Stimulated activated CD4-positive, alpha-beta T cell treated with anti-CD3 and anti-CD28 coated beads, Interleukin-4, amount 100 ng/mL, for 48 hours (primary cell): ENCODE measurements at regions not wholly inside any gene's neighbourhood (a gene's known extent, or its start where the extent isn't known, plus 50 kb on each side); places are given as distances from the start of the nearest gene placed in this dataset.

Experiments used
- DNase-seq, 2 donors: peaks; one replicate each; pipeline ENCODE4 v3.0.0-alpha.2; 2020; ENCODE audit warnings: low read depth in 2 of 2

GRCh38 chr2:79355569-79355968 lies 157.3 kb upstream of the CTNNA2 start:
- no peak for DNase-seq

- no peak for DNase-seq
These were observed 167.9 kb upstream of the REG3A start for GRCh38 chr2:79327460-79327859.

- DNase-seq, result no peak
These were observed 161.3 kb upstream of the REG3A start for GRCh38 chr2:79320871-79321270.

- no peak for DNase-seq
These were observed 135.4 kb upstream of the REG3A start for GRCh38 chr2:79294994-79295393.

GRCh38 chr2:79292958-79293315 lies 133.4 kb upstream of the REG3A start:
- no peak for DNase-seq

GRCh38 chr2:79292239-79292957 lies 132.8 kb upstream of the REG3A start:
- no peak for DNase-seq

- no peak for DNase-seq
These were observed 116.3 kb upstream of the REG3A start for GRCh38 chr2:79275863-79276262.

- DNase-seq, result no peak
These were observed 115.6 kb upstream of the REG3A start for GRCh38 chr2:79275197-79275596.

- DNase-seq, result no peak
These were observed 113.1 kb upstream of the REG3A start for GRCh38 chr2:79272616-79273015.

- DNase-seq, result no peak
These were observed 111.9 kb upstream of the REG3A start for GRCh38 chr2:79271456-79271855.

GRCh38 chr2:79260848-79261247 lies 101.3 kb upstream of the REG3A start:
- no peak for DNase-seq

GRCh38 chr2:79259959-79260358 lies 100.4 kb upstream of the REG3A start:
- no peak for DNase-seq

- no peak for DNase-seq
These were observed 99.7 kb upstream of the REG3A start for GRCh38 chr2:79259296-79259695.

GRCh38 chr2:79253243-79253774 lies 93.8 kb upstream of the REG3A start:
- DNase-seq, result no peak

- no peak for DNase-seq
These were observed 91.1 kb upstream of the REG3A start for GRCh38 chr2:79250656-79251055.

GRCh38 chr2:79248776-79249175 lies 89.2 kb upstream of the REG3A start:
- DNase-seq, result no peak

- DNase-seq, result no peak
These were observed 75.6 kb upstream of the REG3A start for GRCh38 chr2:79235135-79235534.

GRCh38 chr2:79223539-79223938 lies 64.0 kb upstream of the REG3A start:
- DNase-seq, result no peak

GRCh38 chr2:79219383-79219988 lies 59.9 kb upstream of the REG3A start:
- DNase-seq, result peak in 1 of 2 donors; percentile 4

- no peak for DNase-seq
These were observed 50.8 kb upstream of the REG3A start for GRCh38 chr2:79210274-79210917.
